HepG2 (cell line): ENCODE measurements at regions not wholly inside any gene's neighbourhood (a gene's known extent, or its start where the extent isn't known, plus 50 kb on each side); places are given as distances from the start of the nearest gene placed in this dataset.
A peak's percentile ranks its signal among the peaks of the same experiment; 100 is the strongest.

ENCODE experiments used
- ATAC-seq: fragments of 200-7000 bp; cut with Tn5 transposase; 3 replicates; pipeline ENCODE4 v1.9.1; 2020; ENCODE audit warnings: mild to moderate bottlenecking, moderate library complexity
- BruUV-seq: library from RNA; stranded (reverse); fragments of 400-500 nt; replicated peaks from 2 replicates; lab custom pipeline; 2021; lab: Mats Ljungman, UMichigan
- CTCF ChIA-PET: fragments of 300-600 bp; formaldehyde crosslinking; extraction: SDS; loops from one replicate; lab custom pipeline; 2021; ENCODE audit warnings: low total read pairs, inconsistent platforms, low intra/inter-chr PET ratio; lab: Yijun Ruan, JAX
- POLR2A ChIA-PET: fragments of 350-600 bp; sonication (Branson Sonifier 250); formaldehyde crosslinking; loops from one replicate; lab custom pipeline; 2020; ENCODE audit warnings: antibody characterized with exemption, inconsistent platforms; lab: Yijun Ruan, JAX
- DNase-seq: peaks from one replicate; pipeline ENCODE4 v3.0.0-alpha.2; 2015; ENCODE audit warnings: low spot score
- FAIRE-seq: peaks from 3 replicates; lab custom pipeline; 2011; peaks lifted over from hg19 to GRCh38; lab: Jason Lieb, UNC
- H2AFZ ChIP-seq: one replicate; pipeline ENCODE4 v1.6.1; 2011; ENCODE audit warnings: low read length, inconsistent platforms
- H3K27ac ChIP-seq: fragments of 300-600 bp; 3 replicates; pipeline ENCODE4 v1.8.0; 2011; ENCODE audit warnings: mixed run types, mild to moderate bottlenecking, mixed read lengths, low read length, inconsistent platforms; ENCODE audit not compliant: insufficient read depth; ENCODE audit errors: extremely low read length
- H3K27me3 ChIP-seq, 2 experiments: fragments of 200-600 bp in 1 of 2; 2 replicates in 1 of 2; 3 replicates in 1 of 2; pipeline versions ENCODE4 v1.6.0 to v1.8.0; 2011; ENCODE audit warnings: low read length in 2 of 2, mild to moderate bottlenecking in 2 of 2, moderate library complexity in 2 of 2, inconsistent platforms in 1 of 2; ENCODE audit not compliant: insufficient read depth in 2 of 2, control insufficient read depth in 1 of 2
- H3K36me3 ChIP-seq, 2 experiments: fragments of 200-600 bp in 1 of 2; replicated peaks in 1 of 2; 2 replicates in 1 of 2; 3 replicates in 1 of 2; pipeline versions ENCODE4 v1.5.1 to v1.8.0; 2011; ENCODE audit warnings: low read length in 2 of 2, inconsistent platforms in 1 of 2; ENCODE audit not compliant: insufficient read depth in 2 of 2, control insufficient read depth in 1 of 2
- H3K4me1 ChIP-seq: 2 replicates; pipeline ENCODE4 v1.5.1; 2012; ENCODE audit warnings: low read length, inconsistent platforms; ENCODE audit not compliant: insufficient read depth
- H3K4me2 ChIP-seq: 2 replicates; pipeline ENCODE4 v1.6.0; 2011; ENCODE audit warnings: low read depth, low read length, inconsistent platforms
- H3K4me3 ChIP-seq, 3 experiments: fragments of 200-600 bp in 1 of 3; sonication (generic), shearing (Covaris generic) in 1 of 3; replicated peaks in 1 of 3; 2 replicates each; pipeline ENCODE4 v1.5.1; 2011 to 2016; ENCODE audit warnings: low read length in 3 of 3, inconsistent platforms in 2 of 3, low read depth in 2 of 3, mild to moderate bottlenecking in 2 of 3, control low read depth in 1 of 3, mixed read lengths in 1 of 3; ENCODE audit not compliant: insufficient read depth in 1 of 3
- H3K79me2 ChIP-seq: one replicate; pipeline ENCODE4 v1.6.1; 2011; ENCODE audit warnings: low read length, inconsistent platforms; ENCODE audit not compliant: insufficient read depth
- H3K9ac ChIP-seq: 2 replicates; pipeline ENCODE4 v1.6.0; 2011; ENCODE audit warnings: mild to moderate bottlenecking, low read depth, low read length, inconsistent platforms; ENCODE audit not compliant: insufficient read depth
- H3K9me3 ChIP-seq: 2 replicates; pipeline ENCODE4 v1.5.1; 2012; ENCODE audit warnings: mild to moderate bottlenecking, low read length
- H4K20me1 ChIP-seq: 2 replicates; pipeline ENCODE4 v1.6.0; 2011; ENCODE audit warnings: inconsistent platforms, mild to moderate bottlenecking, low read length, moderate library complexity; ENCODE audit not compliant: insufficient read depth
- AHDC1 ChIP-seq: sonication (generic); formaldehyde crosslinking; IDR thresholded peaks from 2 replicates; pipeline ENCODE4 v1.5.1; 2020; ENCODE audit warnings: mild to moderate bottlenecking, missing genetic modification reagents, borderline replicate concordance
- CERS6 ChIP-seq: sonication (generic); formaldehyde crosslinking; IDR thresholded peaks from 2 replicates; pipeline ENCODE4 v1.5.0; 2020; ENCODE audit warnings: missing genetic modification reagents
- GABPA ChIP-seq, 2 experiments: IDR thresholded peaks; 2 replicates each; pipeline ENCODE4 v1.6.1; 2011 to 2016; ENCODE audit warnings: low read depth in 2 of 2, low read length in 1 of 2, missing biosample characterization in 1 of 2, missing genetic modification characterization in 1 of 2
- GLMP ChIP-seq: sonication (generic); formaldehyde crosslinking; IDR thresholded peaks from 2 replicates; pipeline ENCODE4 v1.9.0; 2021; ENCODE audit warnings: missing genetic modification reagents, mild to moderate bottlenecking, borderline replicate concordance
- HOXD1 ChIP-seq: sonication (generic); formaldehyde crosslinking; IDR thresholded peaks from 2 replicates; pipeline ENCODE4 v1.5.0; 2020; ENCODE audit warnings: missing genetic modification reagents
- MAFG ChIP-seq: sonication (generic); formaldehyde crosslinking; IDR thresholded peaks from 2 replicates; pipeline ENCODE4 v1.5.1; 2020; ENCODE audit warnings: mild to moderate bottlenecking, missing genetic modification reagents
- TAF15 ChIP-seq: fragments of 200-400 bp; formaldehyde crosslinking; IDR thresholded peaks from one replicate; pipeline ENCODE4 v1.6.1; 2018; ENCODE audit warnings: mild to moderate bottlenecking, low read depth, low read length; ENCODE audit not compliant: poor library complexity, severe bottlenecking
- TBL1XR1 ChIP-seq: fragments of 150-350 bp; IDR thresholded peaks from 2 replicates; pipeline ENCODE4 v1.6.1; 2014; ENCODE audit warnings: borderline replicate concordance, low read length; ENCODE audit not compliant: partially characterized antibody
- TGIF2 ChIP-seq: IDR thresholded peaks from 2 replicates; pipeline ENCODE4 v1.6.1; 2016; ENCODE audit warnings: control low read depth, missing compliant biosample characterization
- THAP11 ChIP-seq: IDR thresholded peaks from 2 replicates; pipeline ENCODE4 v1.6.1; 2016; ENCODE audit warnings: missing biosample characterization, missing genetic modification reagents
- ZGPAT ChIP-seq: IDR thresholded peaks from 2 replicates; pipeline ENCODE4 v1.6.1; 2016; ENCODE audit warnings: mild to moderate bottlenecking
- ZMYM2 ChIP-seq: sonication (generic); formaldehyde crosslinking; IDR thresholded peaks from 2 replicates; pipeline ENCODE4 v1.8.0; 2022; ENCODE audit warnings: mild to moderate bottlenecking, missing genetic modification reagents
- ZNF430 ChIP-seq: sonication (generic); formaldehyde crosslinking; IDR thresholded peaks from 2 replicates; pipeline ENCODE4 v1.9.0; 2021; ENCODE audit warnings: mild to moderate bottlenecking, missing genetic modification reagents
- ZNF678 ChIP-seq: sonication (generic); formaldehyde crosslinking; IDR thresholded peaks from 2 replicates; pipeline ENCODE4 v1.4.0; 2020; ENCODE audit warnings: mild to moderate bottlenecking, missing genetic modification reagents
- WGBS: methylation state at CpG from one replicate; pipeline ENCODE4 v1.1.6; 2017; ENCODE audit warnings: low lambda C conversion rate; 5-methylcytosine and 5-hydroxymethylcytosine counted together
- in situ Hi-C: cut with HindIII; loops from 2 replicates; pipeline ENCODE4 v1.10.0; 2017; ENCODE audit warnings: low pct_unique_long_range_greater_than_20kb; ENCODE audit not compliant: extremely low pct_ligation_motif_present
- intact Hi-C: fragments of 100-400 bp; cut with micrococcal nuclease; formaldehyde crosslinking; loops from one replicate; pipeline ENCODE4 v1.10.0; 2022; ENCODE audit not compliant: unreplicated experiment

GRCh38 chr20:50323777-50324775 lies 133.4 kb downstream of the CEBPB start:
- peak overlapping the region; percentile 27 for H3K4me2 ChIP-seq
- H3K79me2 ChIP-seq = peaks cover 3% of the 10 kb centered on the region
- CTCF ChIA-PET = no interaction called here
- H3K4me1 ChIP-seq = peaks cover 61% of the 10 kb centered on the region
- H3K27ac ChIP-seq = no peak overlapping the region
- H3K9me3 ChIP-seq = peaks cover 7% of the 10 kb centered on the region; the same call in 1 of the 2 replicates
- 23% methylated on average over 5 of the region's 5 CpGs for WGBS
- H3K36me3 ChIP-seq = no peaks in the 10 kb centered on the region
- no peak overlapping the region for H2AFZ ChIP-seq
- intact Hi-C loops = no loop called here
- H3K27me3 ChIP-seq = no peaks in the 10 kb centered on the region; a peak in 2 of 5 replicates
- ATAC-seq (no peak), FAIRE-seq (no peak), DNase-seq (no peak)
- POLR2A ChIA-PET = interaction anchor here (1.0 kb wide), 1 partner anchor 11 kb away, joined by 3 read pairs; no protein-coding TSS in a partner anchor
- in situ Hi-C loops = no loop called here
- BruUV-seq = no TSS peak
- no peak overlapping the region for H3K9ac ChIP-seq
- no peaks in the 10 kb centered on the region for H4K20me1 ChIP-seq
- no peak overlapping the region for H3K4me3 ChIP-seq
- no peak for TF ChIP-seq ZMYM2 (CRISPR knock-in tag)
- no peak for TF ChIP-seq GLMP (CRISPR knock-in tag)
- TF ChIP-seq ZNF430 (CRISPR knock-in tag) = no peak
- no peak for TF ChIP-seq GABPA (IDR thresholded peaks at IDR 0.05; ENCODE audit: low read depth, low read length)
- no peak for TF ChIP-seq GABPA (CRISPR knock-in tag; IDR thresholded peaks at IDR 0.05; ENCODE audit: low read depth)
- no peak for TF ChIP-seq AHDC1 (CRISPR knock-in tag)
- TF ChIP-seq ZNF678 (CRISPR knock-in tag) = no peak
- no peak for TF ChIP-seq TGIF2 (CRISPR knock-in tag)
- peak; percentile 44; the same call in 1 of the 2 replicates for TF ChIP-seq THAP11 (CRISPR knock-in tag)
- peak; percentile 44; the same call in 1 of the 2 replicates for TF ChIP-seq ZGPAT (CRISPR knock-in tag)
- TF ChIP-seq CERS6 (CRISPR knock-in tag) = no peak
- TF ChIP-seq MAFG = no peak
- TF ChIP-seq HOXD1 (CRISPR knock-in tag) = no peak
- TF ChIP-seq TAF15 = no peak
- no peak for TF ChIP-seq TBL1XR1
